Adipocyte (in vitro differentiated cells): ENCODE measurements at regions not wholly inside any gene's neighbourhood (a gene's known extent, or its start where the extent isn't known, plus 50 kb on each side); places are given as distances from the start of the nearest gene placed in this dataset.

Experiments used
- DNase-seq: peaks from one replicate; pipeline ENCODE4 v3.0.0-alpha.2; 2015; ENCODE audit warnings: low read depth
- H3K27me3 ChIP-seq: replicated peaks from 2 replicates; pipeline ENCODE4 v1.7.0; 2013; ENCODE audit warnings: mild to moderate bottlenecking, low read length, moderate library complexity; ENCODE audit not compliant: control insufficient read depth, insufficient read depth
- H3K36me3 ChIP-seq: 2 replicates; pipeline ENCODE4 v1.7.0; 2013; ENCODE audit warnings: low read length, mild to moderate bottlenecking, moderate library complexity; ENCODE audit not compliant: control insufficient read depth, insufficient read depth, severe bottlenecking
- H3K4me1 ChIP-seq: 2 replicates; pipeline ENCODE4 v1.7.0; 2013; ENCODE audit warnings: mild to moderate bottlenecking, low read length, moderate library complexity; ENCODE audit not compliant: control insufficient read depth, insufficient read depth
- H3K4me3 ChIP-seq: 2 replicates; pipeline ENCODE4 v1.7.0; 2013; ENCODE audit warnings: mild to moderate bottlenecking, low read length, moderate library complexity
- H3K9ac ChIP-seq: 2 replicates; pipeline ENCODE4 v1.7.0; 2013; ENCODE audit warnings: mild to moderate bottlenecking, low read length, moderate library complexity
- H3K9me3 ChIP-seq: 2 replicates; pipeline ENCODE4 v1.7.0; 2013; ENCODE audit warnings: mild to moderate bottlenecking, low read length, moderate library complexity; ENCODE audit not compliant: control insufficient read depth

GRCh38 chrX:33330798-33331197 lies 119.4 kb upstream of the DMD start:
- no peak overlapping the region for H3K9ac ChIP-seq

DNA sequence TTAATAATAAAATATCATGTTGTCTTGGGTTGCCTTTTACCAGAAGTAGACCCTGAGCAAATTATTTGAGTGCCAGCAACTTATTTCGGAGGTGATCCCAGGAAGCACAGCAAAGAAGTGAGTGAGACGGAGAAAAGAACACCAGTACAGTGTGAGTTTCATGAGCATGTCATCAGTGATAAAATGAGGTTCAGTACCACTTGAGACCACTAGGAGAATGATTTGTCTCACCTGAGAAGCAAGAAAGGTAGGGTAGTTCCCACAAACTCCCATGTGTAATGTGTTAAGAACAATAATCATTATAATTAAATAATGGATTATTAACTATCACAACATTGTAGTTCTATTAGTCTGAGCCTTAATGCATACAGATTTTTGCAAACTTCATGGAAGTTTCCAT lies 112.8 kb upstream of the DMD start:
- Histone ChIP-seq H3K9me3 (no peaks in the 10 kb centered on the region), H3K9ac (no peak overlapping the region), H3K4me1 (no peaks in the 10 kb centered on the region), H3K4me3 (no peak overlapping the region), H3K36me3 (no peaks in the 10 kb centered on the region), H3K27me3 (no peaks in the 10 kb centered on the region)
- DNase-seq: no peak

More at GRCh38 chrX:33330798-33331197, 119.4 kb upstream of the DMD start:
- DNase-seq: no peak
- peaks cover 17% of the 10 kb centered on the region for H3K4me1 ChIP-seq
- H3K4me3 ChIP-seq: no peak overlapping the region
- no peaks in the 10 kb centered on the region for H3K36me3 ChIP-seq
- H3K27me3 ChIP-seq: no peaks in the 10 kb centered on the region
- H3K9me3 ChIP-seq: no peaks in the 10 kb centered on the region

DNA sequence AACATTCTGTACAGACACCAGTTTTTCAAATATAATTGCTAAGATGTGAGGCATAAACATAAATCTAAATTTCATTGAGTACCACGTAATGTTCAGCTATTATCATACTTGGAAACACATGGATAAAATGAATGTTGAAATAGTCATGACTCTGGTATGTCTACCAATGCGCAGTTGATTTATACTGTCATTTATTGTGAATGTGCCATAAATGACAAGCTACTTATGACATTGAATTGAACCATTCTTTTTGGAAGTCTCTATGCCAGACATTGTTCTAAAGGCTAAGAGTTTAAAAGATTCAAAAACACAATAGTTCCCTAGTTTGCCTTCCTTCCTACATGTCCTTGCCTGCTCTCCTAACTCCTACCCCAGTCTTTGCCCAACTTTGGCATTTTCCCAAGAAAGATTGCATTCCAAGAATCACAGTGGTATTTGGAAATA lies 96.6 kb upstream of the DMD start:
- no peaks in the 10 kb centered on the region for H3K27me3 ChIP-seq
- no peaks in the 10 kb centered on the region for H3K9me3 ChIP-seq
- H3K4me1 ChIP-seq: peaks cover 14% of the 10 kb centered on the region
- no peak overlapping the region for H3K4me3 ChIP-seq
- peak overlapping the region; percentile 28 for H3K9ac ChIP-seq
- no peaks in the 10 kb centered on the region for H3K36me3 ChIP-seq
- DNase-seq: no peak

DNA sequence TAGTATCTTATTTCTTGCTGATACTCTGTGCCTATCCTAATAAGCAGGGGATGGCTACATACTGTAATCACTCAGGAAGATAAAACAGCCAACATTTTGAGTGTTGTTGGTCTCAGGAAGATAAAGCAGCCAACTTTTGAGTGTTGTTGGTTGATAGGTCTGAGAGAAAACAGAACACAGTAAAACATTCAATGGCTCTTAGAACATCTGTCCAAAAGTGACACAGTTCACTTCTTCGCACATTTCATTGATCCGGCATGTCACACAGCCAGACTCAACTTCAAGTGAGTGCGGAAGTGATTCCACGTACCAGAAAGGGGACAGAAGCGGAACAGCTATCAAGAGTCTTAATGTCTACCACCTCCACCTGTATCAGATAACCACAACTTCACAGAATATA lies 87.3 kb upstream of the DMD start:
- Histone ChIP-seq H3K36me3 (no peaks in the 10 kb centered on the region), H3K4me3 (no peak overlapping the region), H3K4me1 (no peaks in the 10 kb centered on the region), H3K9me3 (no peaks in the 10 kb centered on the region), H3K9ac (no peak overlapping the region), H3K27me3 (no peaks in the 10 kb centered on the region)
- DNase-seq: no peak

- Histone ChIP-seq H3K36me3 (no peaks in the 10 kb centered on the region), H3K4me1 (no peaks in the 10 kb centered on the region), H3K27me3 (no peaks in the 10 kb centered on the region), H3K9ac (no peak overlapping the region), H3K4me3 (no peak overlapping the region), H3K9me3 (no peaks in the 10 kb centered on the region)
- no peak for DNase-seq
Observed at GRCh38 chrX:33285550-33285949, 74.2 kb upstream of the DMD start.

DNA sequence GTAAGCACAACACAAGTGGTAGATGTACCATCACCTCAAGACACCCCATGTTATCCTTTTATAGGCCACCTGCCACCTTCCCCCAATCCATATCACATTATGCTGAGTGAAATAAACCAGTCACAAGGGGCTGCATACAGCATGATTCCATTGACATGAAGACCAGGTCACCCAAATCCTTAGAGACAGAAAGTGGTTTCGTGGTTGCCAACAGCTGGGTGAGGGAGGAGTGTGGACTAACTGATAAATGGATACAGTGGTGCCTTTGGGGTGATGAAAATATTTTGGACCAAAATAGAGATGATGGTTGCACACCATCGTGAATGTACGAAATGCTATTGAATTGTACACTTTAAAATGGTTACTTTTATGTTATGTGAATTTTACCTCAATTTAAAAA lies 65.7 kb upstream of the DMD start:
- H3K4me1 ChIP-seq: no peaks in the 10 kb centered on the region
- H3K4me3 ChIP-seq: no peak overlapping the region
- no peaks in the 10 kb centered on the region for H3K36me3 ChIP-seq
- H3K27me3 ChIP-seq: no peaks in the 10 kb centered on the region
- no peaks in the 10 kb centered on the region for H3K9me3 ChIP-seq
- no peak overlapping the region for H3K9ac ChIP-seq
- DNase-seq: no peak

DNA sequence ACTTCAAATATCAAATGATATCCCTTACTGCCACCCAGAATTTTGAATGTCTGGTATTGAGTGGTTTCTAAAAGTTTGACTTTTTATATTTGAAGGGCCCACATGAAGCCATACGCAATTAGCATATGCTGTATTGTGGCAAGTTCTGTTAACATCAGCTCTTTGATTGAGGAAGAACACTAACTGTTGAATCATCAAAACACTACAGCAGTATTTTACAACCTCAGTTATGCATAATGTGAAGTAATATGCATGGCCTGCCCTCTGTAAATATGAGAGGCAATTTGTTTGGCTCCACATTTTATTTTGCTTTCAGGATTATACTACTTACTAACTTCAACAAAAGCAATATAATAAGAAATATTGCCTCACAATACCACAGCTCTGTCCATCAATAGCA lies 62.2 kb upstream of the DMD start:
- Histone ChIP-seq H3K36me3 (no peaks in the 10 kb centered on the region), H3K9me3 (no peaks in the 10 kb centered on the region), H3K9ac (no peak overlapping the region), H3K27me3 (no peaks in the 10 kb centered on the region), H3K4me3 (no peak overlapping the region), H3K4me1 (no peaks in the 10 kb centered on the region)
- DNase-seq: no peak

DNA sequence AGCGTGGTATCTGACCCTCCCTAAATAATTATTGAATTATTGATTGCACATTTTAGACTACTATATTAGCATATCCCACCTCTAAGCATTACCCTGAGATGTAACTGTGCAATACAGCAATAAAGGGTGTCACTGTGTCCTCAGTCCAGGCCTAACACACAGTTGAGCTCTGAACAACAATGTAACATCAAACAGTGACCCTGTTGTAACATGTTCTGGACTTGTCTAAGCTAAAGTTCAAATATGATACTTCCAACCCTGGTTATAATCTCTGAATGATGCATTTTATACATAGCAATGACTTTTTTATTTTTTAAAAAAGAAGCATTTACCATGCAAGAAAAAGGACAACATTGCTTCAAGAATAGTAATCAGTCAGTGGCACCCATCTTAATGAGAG lies 61.6 kb upstream of the DMD start:
- H3K27me3 ChIP-seq: no peaks in the 10 kb centered on the region
- no peaks in the 10 kb centered on the region for H3K9me3 ChIP-seq
- no peak overlapping the region for H3K9ac ChIP-seq
- no peaks in the 10 kb centered on the region for H3K4me1 ChIP-seq
- H3K36me3 ChIP-seq: no peaks in the 10 kb centered on the region
- DNase-seq: no peak
- no peak overlapping the region for H3K4me3 ChIP-seq
